ENCODE measurements at regions not wholly inside any gene's neighbourhood (a gene's known extent, or its start where the extent isn't known, plus 50 kb on each side); places are given as distances from the start of the nearest gene placed in this dataset.

DNA sequence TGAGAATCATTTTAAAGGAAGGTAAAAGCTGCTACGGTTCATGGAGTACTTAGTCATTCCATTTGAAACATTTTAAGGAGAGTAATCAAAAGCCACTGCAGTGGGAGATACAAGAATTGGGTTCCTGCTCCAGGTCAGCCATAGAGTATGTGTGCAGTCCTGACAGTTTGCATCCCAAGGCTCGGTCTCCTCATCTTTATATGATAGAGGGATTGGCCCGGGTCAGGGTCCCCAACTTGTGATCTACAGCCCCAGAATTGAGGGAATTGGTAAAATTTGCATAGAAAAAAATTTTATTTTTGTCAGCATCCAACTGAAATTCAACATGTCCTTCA, 111.9 kb upstream of the PRNP start:
- FAIRE-seq (no peak), DNase-seq (ENCODE audit: low read depth, low spot score) (no peak)
- Histone ChIP-seq H3K9me1 (replicated peaks; ENCODE audit: control insufficient read depth, extremely low read depth, insufficient read depth, low read length) (no peaks in the 10 kb centered on the region), H3K27ac (ENCODE audit: insufficient read depth, low read depth, low read length) (no peak overlapping the region), H3K79me2 (ENCODE audit: control insufficient read depth, insufficient read depth, low read length) (no peaks in the 10 kb centered on the region), H4K20me1 (replicated peaks; ENCODE audit: control insufficient read depth, extremely low read depth, insufficient read depth, low read length) (no peaks in the 10 kb centered on the region), H3K4me2 (ENCODE audit: insufficient read depth, low read length) (no peak overlapping the region), H2AFZ (ENCODE audit: low read depth, low read length) (no peak overlapping the region), H3K9me3 (replicated peaks; ENCODE audit: control insufficient read depth, insufficient read depth, low read length) (no peaks in the 10 kb centered on the region), H3K36me3 (ENCODE audit: control insufficient read depth in 2 of 2, extremely low read depth in 1 of 2, insufficient read depth in 2 of 2, low read length in 2 of 2) (no peaks in the 10 kb centered on the region), H3K9ac (replicated peaks; ENCODE audit: extremely low read depth, insufficient read depth, low read length) (no peak overlapping the region), H3K4me3 (replicated peaks in 1 of 3; ENCODE audit: insufficient read depth in 1 of 3, low read depth in 1 of 3, low read length in 3 of 3) (no peak overlapping the region), H3K4me1 (ENCODE audit: control insufficient read depth, extremely low read depth, insufficient read depth, low read length) (no peaks in the 10 kb centered on the region), H3K27me3 (ENCODE audit: control insufficient read depth in 2 of 2, insufficient read depth in 2 of 2, low read length in 2 of 2) (peaks cover 11 to 32% of the 10 kb centered on the region in 2 experiments)
- dilution Hi-C loops (cut with MboI; ENCODE audit: extremely low pct_ligation_motif_present, low sequenced_read_pairs) (no loop called here), intact Hi-C loops (cut with micrococcal nuclease) (no loop called here)
- BruUV-seq (replicated peaks), result no TSS peak
- ChIA-PET CTCF (no interaction called here), POLR2A (no interaction called here)
- TF ChIP-seq POLR2A (IDR thresholded peaks at IDR 0.05; ENCODE audit: low read depth, low read length) (no peak), POLR2AphosphoS5 (IDR thresholded peaks at IDR 0.05; ENCODE audit: insufficient read depth, low read depth, low read length) (no peak), JUN (IDR thresholded peaks at IDR 0.05; ENCODE audit: borderline replicate concordance, insufficient read depth, insufficient read length, low read depth) (no peak), EZH2 (IDR thresholded peaks at IDR 0.05; ENCODE audit: borderline replicate concordance, low read depth, low read length, severe bottlenecking) (no peak)

DNA sequence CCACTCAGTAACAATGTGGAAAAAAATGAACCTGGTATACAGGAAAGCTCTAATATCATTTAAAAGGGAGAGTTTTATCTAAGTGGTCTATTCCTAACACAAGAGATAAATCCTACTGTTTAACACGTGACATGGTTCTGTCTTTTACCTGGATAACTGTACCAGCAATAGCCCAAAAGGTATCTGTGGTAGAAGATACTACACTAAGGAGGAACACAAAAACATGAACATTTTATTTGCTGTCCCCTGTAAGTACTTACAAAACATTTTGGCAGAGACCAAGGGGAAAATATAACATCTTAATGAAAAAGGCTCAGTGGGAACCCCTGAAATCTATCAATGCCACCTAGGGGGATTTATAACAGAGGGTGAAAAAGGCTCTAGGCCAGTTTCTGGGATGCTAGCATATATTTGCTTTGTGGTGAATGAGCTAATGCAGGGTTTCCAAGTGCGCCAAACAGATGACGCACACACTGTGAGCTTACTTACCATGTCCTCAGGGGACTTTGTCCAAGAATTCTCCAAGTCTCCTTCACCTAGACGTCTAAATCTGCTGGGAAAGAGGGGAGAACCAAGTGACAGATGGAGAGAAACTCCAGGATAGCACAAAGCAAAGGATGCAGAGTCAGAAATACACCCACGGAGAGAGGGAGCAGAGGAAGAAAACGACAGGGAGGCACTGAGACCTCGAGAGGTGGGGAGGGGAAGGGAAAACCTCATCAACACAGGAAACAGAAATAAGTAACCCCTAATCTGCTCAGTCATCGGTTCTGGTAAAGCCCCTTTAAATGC, 112.5 kb upstream of the PRNP start:
- ChIA-PET CTCF (no interaction called here), POLR2A (no interaction called here)
- Histone ChIP-seq H3K4me2 (ENCODE audit: insufficient read depth, low read length) (no peak overlapping the region), H3K36me3 (ENCODE audit: control insufficient read depth in 2 of 2, extremely low read depth in 1 of 2, insufficient read depth in 2 of 2, low read length in 2 of 2) (no peaks in the 10 kb centered on the region), H3K27me3 (ENCODE audit: control insufficient read depth in 2 of 2, insufficient read depth in 2 of 2, low read length in 2 of 2) (peaks cover 11 to 29% of the 10 kb centered on the region in 2 experiments), H3K9ac (replicated peaks; ENCODE audit: extremely low read depth, insufficient read depth, low read length) (no peak overlapping the region), H3K9me3 (replicated peaks; ENCODE audit: control insufficient read depth, insufficient read depth, low read length) (no peaks in the 10 kb centered on the region), H4K20me1 (replicated peaks; ENCODE audit: control insufficient read depth, extremely low read depth, insufficient read depth, low read length) (no peaks in the 10 kb centered on the region), H3K4me1 (ENCODE audit: control insufficient read depth, extremely low read depth, insufficient read depth, low read length) (no peaks in the 10 kb centered on the region), H3K27ac (ENCODE audit: insufficient read depth, low read depth, low read length) (no peak overlapping the region), H3K9me1 (replicated peaks; ENCODE audit: control insufficient read depth, extremely low read depth, insufficient read depth, low read length) (no peaks in the 10 kb centered on the region), H2AFZ (ENCODE audit: low read depth, low read length) (peak overlapping the region; percentile 54), H3K4me3 (replicated peaks in 1 of 3; ENCODE audit: insufficient read depth in 1 of 3, low read depth in 1 of 3, low read length in 3 of 3) (no peak overlapping the region), H3K79me2 (ENCODE audit: control insufficient read depth, insufficient read depth, low read length) (no peaks in the 10 kb centered on the region)
- FAIRE-seq, result no peak
- intact Hi-C loops (cut with micrococcal nuclease), result no loop called here
- no TSS peak for BruUV-seq (replicated peaks)
- dilution Hi-C loops (cut with MboI; ENCODE audit: extremely low pct_ligation_motif_present, low sequenced_read_pairs), result no loop called here
- no peak for TF ChIP-seq EZH2 (IDR thresholded peaks at IDR 0.05; ENCODE audit: borderline replicate concordance, low read depth, low read length, severe bottlenecking)
- no peak for TF ChIP-seq GATA2 (IDR thresholded peaks at IDR 0.05; ENCODE audit: insufficient read depth, insufficient read length, low read depth, low read length)
- no peak for TF ChIP-seq POLR2AphosphoS5 (IDR thresholded peaks at IDR 0.05; ENCODE audit: insufficient read depth, low read depth, low read length)
- no peak for TF ChIP-seq POLR2A (IDR thresholded peaks at IDR 0.05; ENCODE audit: low read depth, low read length)
- no peak for TF ChIP-seq FOS (IDR thresholded peaks at IDR 0.05; ENCODE audit: borderline replicate concordance, insufficient read depth, low read length)
- TF ChIP-seq JUN (IDR thresholded peaks at IDR 0.05; ENCODE audit: borderline replicate concordance, insufficient read depth, insufficient read length, low read depth), result no peak
- no peak for TF ChIP-seq MAX (IDR thresholded peaks at IDR 0.05; ENCODE audit: insufficient read depth, insufficient read length)
- no peak for TF ChIP-seq MYC (IDR thresholded peaks at IDR 0.05; ENCODE audit: low read depth, low read length)
- TF ChIP-seq CTCF (IDR thresholded peaks at IDR 0.05; ENCODE audit: extremely low read depth in 1 of 2, insufficient read depth in 1 of 2, low read depth in 1 of 2, low read length in 2 of 2), result no peak
- DNase-seq (ENCODE audit: low read depth, low spot score), result no peak
